ENCODE measurements at regions not wholly inside any gene's neighbourhood (a gene's known extent, or its start where the extent isn't known, plus 50 kb on each side); places are given as distances from the start of the nearest gene placed in this dataset.
A peak's percentile ranks its signal among the peaks of the same experiment; 100 is the strongest.
"Not testable (repeated sequence)": the region's sequence is repeated elsewhere in the genome, so short reads cannot be mapped to it uniquely, and the experiment has no call there.

DNA sequence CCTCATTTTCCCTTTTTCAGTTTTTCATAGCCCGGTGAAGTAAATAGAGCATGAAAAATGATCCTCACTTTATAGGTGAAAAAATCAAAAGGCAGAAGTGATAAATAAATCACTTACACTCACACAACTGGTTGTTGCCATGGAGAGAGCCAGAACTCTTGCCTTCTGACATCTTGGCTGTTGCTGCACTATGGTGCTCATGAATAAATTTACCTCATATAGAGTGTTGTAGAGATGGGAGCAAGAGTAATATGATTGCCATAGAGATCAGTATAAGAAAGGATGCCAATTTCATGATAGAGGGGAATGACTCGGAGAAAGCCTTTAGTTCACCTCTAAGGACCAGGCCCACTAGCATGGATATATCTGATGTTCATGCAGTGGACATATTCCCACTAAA is 82.5 kb upstream of the TMEM178A start:
- DNase-seq, result no peak

DNA sequence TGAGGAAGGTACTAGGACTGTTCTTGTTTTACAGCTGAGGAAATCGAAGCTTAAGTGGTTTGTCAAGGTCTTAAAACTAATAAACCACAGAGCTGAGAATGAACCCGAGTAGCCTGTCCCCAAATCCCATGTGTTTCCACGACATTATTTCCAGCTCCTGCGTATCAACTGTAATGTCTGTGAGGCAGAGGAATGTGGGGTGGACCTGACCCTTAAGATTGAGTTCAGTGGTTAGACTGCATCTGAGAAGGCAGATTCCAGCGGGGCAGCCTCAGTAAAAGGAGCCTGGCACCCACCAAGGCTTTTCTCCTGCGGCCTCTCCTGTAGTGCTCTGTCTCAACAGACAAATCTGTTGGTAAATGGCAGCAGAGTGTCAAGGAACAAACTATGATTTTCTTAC is 81.9 kb upstream of the TMEM178A start:
- DNase-seq, result no peak

DNA sequence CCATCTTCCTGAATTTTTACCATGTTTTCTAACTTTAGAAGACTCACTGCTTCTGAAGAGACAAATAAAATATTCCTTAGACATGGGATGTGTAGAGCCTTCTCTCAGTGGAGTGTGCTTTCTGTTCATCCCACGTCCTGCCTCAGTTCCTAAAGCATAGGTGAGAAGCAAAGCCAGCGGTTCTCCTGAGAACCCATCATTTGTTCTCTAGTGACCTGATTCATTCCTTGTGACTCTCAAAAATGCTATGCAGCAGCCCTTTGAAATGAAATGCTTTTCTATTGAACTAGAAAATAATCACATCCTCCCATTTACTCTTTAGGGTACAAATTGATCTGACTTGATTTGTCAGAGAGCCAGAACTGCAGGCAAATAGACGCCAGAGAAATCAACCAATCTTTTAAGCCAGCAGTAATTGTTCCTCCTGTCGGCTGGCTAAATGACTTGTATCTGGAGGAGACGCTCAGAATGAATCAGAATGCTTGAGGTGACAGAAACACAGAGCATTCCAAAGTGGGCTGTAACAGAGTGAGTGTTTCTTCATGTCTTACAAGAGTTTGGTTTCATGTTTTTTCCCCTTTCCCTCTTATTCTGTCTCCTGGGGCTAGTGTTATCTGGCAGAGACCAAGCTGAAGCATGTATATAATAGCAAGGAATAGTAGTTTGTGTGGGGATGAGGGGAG is 81.3 kb upstream of the TMEM178A start:
- DNase-seq, result no peak

DNA sequence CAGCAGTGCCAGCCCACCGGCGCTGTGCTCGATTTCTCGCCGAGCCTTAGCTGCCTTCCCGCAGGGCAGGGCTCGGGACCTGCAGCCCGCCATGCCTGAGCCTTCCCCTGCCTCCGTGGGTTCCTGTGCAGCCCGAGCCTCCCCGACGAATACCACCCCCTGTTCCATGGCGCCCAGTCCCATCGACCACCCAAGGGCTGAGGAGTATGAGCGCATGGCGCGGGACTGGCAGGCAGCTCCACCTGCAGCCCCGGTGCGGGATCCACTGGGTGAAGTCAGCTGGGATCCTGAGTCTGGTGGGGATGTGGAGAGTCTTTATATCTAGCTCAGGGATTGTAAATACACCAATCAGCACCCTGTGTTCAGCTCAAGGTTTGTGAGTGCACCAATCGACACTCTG is 80.2 kb upstream of the TMEM178A start:
- DNase-seq, result not testable (repeated sequence)

DNA sequence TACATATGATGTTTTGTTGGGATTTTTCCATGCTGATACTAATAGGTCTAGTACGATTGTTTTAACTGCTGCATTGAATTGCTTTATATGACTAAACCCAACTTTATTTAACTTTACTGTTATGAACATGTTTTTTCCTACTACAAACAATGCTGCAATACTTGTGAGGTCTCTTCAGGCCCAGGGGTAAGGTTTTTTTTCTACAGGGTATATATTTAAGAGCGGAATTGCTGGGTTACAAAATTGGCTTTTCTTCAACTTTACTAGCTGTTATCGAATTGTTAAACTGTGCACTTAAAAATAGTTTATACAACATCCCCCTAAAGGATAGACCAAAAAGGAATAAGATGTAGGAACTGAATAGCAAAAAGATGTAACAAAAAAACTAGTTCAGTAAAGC is 78.5 kb upstream of the TMEM178A start:
- DNase-seq, result no peak

DNA sequence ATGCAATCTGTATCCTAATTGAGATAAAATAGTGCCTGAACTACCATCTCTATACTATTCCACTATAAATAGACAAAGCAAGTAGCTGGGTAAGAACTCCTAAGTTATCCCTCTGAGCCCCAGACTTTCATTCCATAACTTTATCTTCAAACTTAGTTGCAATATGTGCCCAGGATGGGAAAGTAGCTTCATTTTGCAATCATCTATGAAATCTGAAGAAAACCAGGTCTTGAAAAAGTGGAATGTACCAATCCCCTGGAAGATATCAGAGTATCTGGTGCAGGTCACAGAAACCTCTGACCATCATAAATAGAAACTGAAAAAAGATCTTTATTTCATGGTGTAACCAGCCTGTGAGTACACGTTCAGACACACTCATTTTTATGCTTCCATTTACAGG is 78.1 kb upstream of the TMEM178A start:
- no peak for DNase-seq

DNA sequence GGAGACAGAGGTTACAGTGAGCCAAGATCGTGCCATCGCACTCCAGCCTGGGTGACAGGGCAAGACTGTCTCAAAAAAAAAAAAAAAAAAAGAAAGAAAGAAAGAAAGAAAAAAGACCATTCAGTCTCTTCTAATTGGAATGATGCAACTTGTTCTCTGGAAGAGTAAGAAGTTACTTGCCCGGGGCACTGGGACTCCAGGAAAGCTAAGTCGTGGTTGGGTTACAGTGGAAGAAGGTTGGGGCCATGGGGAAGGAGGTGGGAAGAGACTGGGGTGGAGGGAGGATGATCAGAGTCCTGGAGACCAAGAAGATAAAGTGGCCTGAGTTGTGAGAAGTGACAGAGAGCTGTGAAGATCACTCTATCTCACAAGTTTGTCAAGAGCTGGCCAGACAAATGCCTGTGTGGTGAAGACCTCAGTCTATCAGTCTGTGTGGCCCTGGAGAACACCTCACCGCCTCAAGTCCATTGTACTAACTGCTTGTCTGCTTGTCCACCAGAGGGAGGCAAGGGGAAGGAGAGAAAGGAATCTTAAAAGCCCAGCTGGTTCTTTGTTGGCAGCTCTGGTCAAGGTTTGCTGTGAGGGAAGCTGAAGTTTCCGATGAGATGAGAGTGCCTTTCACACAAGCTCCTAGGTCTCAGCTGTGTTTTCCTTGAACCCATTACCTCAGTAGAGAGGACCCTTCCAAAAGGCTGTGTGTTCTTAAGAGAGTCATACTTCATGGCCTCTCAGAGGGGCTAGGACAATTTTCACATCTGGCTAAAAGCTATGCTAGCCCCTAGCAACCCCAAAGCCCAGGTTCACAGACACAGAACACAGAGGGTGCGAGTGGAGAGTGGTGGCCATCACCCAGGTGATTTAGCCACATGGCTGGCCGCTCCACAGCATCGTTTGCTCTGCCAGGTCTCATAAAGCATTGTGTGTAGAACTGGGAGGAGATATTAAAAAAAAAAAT is 72.0 kb upstream of the TMEM178A start:
- DNase-seq, result peak; percentile 79

DNA sequence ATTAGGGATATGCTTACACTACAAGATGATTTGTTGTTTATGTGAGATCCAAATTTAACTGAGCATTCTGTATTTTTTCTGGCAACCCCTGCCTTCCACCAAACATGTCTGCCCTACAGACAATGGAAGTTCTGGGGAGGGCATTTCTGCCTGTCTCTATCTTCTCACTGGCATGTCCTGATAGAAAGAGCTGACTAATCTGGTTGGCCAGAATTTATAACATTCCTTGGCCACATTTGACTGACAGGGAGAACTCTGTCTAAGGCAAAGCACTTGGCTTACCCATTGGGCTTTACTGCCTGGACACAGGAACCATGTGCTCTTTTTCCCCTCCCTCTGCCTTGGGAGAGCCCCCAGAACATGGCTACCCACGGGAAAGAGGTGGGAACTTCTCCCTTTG is 70.6 kb upstream of the TMEM178A start:
- DNase-seq, result no peak

DNA sequence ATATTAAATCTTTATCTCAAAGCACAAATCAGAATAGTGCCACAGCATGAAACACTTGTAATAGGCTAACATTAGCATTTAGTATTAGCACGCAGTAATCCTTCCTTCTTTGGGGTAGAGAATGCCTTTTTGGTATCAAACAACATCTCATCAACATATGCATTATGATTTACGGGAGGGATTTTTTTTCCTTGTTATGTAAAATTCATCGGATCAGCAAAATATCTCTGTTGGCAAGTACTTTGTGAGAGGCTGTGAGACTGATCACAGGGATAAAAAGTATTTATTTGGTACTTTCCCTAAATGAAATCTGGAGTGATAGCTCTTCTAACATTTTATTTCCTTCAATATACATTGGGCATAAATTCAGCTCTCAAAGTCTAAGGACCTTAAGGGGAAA is 68.4 kb upstream of the TMEM178A start:
- DNase-seq, result no peak

DNA sequence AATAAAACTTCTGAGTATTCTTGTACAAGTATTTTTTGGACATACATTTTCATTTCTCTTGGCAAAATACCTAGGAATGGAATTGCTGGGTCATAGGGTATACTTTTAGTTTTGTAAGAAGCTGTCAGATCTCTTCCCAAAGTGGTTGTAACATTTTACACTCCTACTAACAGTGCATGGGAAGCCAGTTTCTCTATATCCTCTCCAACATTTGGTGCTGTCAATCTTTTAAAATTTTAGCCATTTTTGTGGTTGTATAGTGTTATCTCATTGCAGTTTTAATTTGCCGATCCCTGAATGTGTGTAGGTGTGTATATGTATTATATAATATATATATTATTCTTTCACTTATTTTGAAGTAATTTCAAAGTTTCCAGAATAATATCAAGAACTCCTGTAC is 63.1 kb upstream of the TMEM178A start:
- no peak for DNase-seq

DNA sequence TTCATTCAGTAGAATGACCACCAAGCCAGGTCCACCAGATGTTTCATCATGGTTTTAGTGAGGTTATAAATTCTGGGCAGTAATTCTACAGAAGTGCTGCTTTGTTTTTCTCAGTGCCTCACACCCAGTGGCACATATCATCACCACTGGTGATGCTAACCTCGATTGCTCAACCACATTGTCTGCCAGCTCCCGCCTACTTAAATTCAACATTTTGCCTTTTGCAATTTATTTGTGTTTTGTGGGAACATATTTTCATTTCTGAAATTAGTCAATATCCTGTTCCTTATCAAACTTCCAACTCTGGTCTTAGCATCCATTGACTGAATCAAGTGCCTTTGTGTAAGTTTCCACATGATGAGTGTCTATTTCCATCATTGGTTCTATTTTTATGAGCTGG is 62.3 kb upstream of the TMEM178A start:
- DNase-seq, result no peak

DNA sequence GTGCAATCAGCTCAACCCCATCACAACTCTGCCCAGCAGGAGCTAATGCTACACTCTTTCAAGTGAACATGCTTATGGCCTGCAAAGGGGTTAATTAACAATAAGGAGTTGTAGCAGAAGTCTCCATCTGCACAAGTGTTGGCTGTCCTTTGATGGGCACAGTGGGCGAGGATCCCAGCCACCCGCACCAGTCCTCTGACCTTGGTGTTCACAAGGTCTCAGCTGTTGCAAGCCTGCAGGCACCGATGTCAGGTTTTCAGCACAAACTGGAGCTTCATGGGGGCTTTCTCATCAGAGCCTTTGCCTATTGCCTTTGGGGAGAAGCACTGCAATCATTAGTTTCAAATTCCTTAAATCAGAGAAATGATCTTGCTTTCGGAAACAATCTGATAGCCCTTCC is 60.9 kb upstream of the TMEM178A start:
- DNase-seq, result no peak

DNA sequence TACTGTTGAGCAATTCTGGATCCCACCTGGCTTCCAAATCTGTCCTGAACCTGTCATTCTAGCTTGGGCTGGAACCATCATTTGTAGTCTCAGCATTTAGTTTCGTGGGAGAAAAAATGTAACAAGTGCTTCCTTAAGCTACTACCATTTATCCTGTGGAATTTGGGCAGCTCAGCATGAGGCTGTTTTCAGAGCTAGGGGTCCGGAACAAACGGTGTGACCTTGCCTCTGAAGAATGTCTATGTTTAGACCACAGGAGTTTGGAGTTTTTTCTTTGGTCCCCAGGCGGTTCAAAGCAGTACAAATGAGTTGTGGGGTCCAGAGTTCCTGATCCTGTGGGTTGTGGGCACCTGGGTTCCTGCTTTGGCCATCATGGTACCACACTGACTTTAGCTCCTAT is 59.1 kb upstream of the TMEM178A start:
- no peak for DNase-seq

DNA sequence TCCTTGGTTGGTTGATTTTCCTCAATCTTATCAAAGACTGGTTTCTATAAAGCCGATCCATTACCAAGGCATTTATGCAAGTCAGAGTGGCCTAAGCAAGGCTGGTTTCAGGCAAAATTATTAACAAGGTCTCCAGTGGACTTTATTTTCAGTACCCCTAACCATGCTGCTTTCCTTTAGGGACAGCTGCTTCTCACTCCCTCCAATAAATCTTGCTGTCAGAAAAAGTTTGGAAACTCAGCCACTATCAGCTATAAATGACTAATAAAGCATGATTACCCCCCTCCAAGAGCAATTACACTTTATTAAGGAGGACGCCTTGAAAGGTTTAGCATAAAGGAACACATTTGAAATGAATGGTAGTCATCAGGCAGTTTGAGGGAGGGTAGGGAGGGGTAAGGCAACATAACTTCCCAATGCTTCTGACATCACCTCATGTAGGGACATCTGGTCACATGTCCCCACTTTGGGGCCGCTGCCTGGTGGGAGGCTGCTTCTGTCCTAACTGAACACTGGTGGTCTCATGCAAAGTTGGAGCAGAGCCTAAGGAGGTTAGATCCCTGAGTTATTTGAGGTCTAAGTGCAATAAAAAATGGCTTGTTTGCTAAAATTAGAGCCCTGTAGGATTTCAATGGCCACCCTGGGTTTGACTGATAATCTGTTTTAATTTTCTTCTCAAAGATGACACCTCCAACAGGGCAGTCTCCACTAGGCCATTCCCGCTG is 58.0 kb upstream of the TMEM178A start:
- DNase-seq, result no peak

DNA sequence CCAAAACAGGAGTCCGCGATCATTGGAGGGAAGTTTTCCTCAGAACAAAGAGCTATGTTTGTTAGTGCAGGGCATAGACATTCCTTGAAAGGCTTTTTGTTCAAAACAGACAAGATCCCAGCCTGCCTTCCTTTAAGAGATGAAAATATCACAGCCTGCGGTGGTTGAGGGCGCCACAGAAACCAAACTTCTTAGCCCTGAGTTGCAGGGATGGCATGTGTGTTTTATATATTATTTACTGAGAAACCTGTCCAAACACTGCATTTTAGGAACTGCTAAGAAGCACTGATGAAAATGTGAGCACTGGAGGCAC is 57.5 kb upstream of the TMEM178A start:
- DNase-seq, result no peak

DNA sequence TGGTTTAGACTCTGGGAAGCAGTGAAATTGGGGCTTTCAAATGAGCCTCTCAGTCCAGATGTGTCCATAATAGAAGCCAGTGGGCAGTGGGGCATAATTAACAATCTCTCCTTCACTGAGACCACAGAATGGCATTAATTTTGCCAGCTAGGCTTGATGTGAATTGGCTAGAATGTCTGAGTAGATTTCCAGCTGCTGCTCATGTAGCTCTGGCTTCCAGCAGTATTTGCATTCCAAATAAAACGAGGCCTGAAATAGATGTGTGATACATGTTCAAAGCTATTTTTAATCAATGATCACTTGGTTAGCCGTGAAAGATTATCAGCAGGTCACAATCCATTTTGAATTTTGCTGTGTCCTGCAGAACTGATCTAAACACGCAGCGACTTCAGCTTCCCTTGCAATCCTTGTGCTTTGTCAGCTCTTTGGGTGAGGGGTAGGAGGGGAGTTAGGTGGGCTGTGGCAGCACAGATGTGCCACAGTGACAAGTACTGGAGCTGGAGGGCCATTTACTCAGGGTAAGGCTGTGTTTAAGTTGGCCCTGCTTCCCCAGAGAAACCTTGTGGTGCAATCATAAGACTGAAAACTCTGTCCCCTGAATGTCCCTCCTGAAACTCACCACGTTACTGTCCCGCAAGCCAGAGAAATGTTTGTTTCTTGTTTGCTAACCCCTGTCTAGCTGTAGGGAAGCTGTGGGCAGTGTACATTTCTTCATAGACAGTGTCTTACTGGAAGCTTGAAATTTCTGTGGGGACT is 56.9 kb upstream of the TMEM178A start:
- peak; percentile 51 for DNase-seq

DNA sequence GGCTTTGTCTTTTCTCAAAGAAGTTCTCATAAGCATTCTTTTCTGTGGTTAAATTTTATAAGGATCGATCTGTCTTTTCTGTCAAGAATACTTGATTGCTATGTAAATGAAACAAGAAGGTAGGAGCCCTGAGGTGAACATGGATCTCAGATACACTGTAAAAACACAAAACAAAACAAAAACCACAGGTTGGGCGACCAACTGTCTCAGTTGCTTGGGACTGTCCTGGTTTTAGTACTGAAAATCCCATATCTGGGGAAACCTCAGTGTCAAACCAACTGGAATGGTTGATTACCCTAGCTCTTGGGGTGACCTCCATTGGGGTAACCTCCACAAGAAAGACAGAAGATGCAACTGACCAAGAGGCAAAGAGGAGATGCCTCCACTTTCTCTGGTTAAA is 55.8 kb upstream of the TMEM178A start:
- no peak for DNase-seq

DNA sequence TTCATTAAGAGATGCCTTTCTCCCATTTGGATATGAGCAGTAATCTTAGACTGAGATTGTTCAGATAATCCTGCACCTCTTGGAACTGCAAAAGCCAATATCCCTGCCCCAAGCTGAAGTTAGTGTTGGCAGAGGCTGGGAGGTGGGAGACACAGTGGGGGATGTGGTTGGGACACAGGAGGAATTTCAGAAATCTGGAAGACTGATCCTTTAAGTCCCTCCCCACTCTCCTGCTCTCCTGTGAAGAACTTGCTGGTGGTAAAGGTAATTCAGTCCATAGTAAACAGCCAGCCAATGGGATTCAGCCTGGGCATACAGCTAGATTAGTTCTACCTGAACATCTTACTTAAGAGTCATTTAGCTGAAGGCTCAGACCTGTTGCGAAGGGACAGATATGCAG is 50.0 kb upstream of the TMEM178A start:
- DNase-seq, result no peak

All from tongue (tissue), 1 donor.